SJSA1 (cell line): ENCODE measurements at regions not wholly inside any gene's neighbourhood (a gene's known extent, or its start where the extent isn't known, plus 50 kb on each side); places are given as distances from the start of the nearest gene placed in this dataset.

Source experiments
- DNase-seq, 2 experiments: peaks; one replicate each; pipeline ENCODE4 v3.0.0-alpha.2; 2015 to 2020; ENCODE audit warnings: low spot score in 2 of 2, low read depth in 1 of 2
- H3K27ac ChIP-seq: fragments of 250-450 bp; sonication (Bioruptor Pico); 2 replicates; pipeline ENCODE4 v1.5.1; 2020; ENCODE audit warnings: mild to moderate bottlenecking, moderate library complexity
- H3K27me3 ChIP-seq: fragments of 250-450 bp; sonication (Bioruptor Pico); replicated peaks from 2 replicates; pipeline ENCODE4 v1.5.1; 2020; ENCODE audit warnings: mild to moderate bottlenecking, moderate library complexity
- H3K36me3 ChIP-seq: fragments of 250-450 bp; sonication (Bioruptor Pico); 2 replicates; pipeline ENCODE4 v1.5.1; 2020; ENCODE audit warnings: mild to moderate bottlenecking
- H3K4me1 ChIP-seq: fragments of 250-450 bp; sonication (Bioruptor Pico); replicated peaks from 2 replicates; pipeline ENCODE4 v1.6.1; 2021; ENCODE audit warnings: mild to moderate bottlenecking
- H3K4me3 ChIP-seq: fragments of 250-450 bp; sonication (Bioruptor Pico); 2 replicates; pipeline ENCODE4 v1.5.1; 2020; ENCODE audit warnings: mild to moderate bottlenecking
- H3K9me3 ChIP-seq: fragments of 250-450 bp; sonication (Bioruptor Pico); replicated peaks from 2 replicates; pipeline ENCODE4 v1.5.1; 2020; ENCODE audit warnings: mild to moderate bottlenecking

DNA sequence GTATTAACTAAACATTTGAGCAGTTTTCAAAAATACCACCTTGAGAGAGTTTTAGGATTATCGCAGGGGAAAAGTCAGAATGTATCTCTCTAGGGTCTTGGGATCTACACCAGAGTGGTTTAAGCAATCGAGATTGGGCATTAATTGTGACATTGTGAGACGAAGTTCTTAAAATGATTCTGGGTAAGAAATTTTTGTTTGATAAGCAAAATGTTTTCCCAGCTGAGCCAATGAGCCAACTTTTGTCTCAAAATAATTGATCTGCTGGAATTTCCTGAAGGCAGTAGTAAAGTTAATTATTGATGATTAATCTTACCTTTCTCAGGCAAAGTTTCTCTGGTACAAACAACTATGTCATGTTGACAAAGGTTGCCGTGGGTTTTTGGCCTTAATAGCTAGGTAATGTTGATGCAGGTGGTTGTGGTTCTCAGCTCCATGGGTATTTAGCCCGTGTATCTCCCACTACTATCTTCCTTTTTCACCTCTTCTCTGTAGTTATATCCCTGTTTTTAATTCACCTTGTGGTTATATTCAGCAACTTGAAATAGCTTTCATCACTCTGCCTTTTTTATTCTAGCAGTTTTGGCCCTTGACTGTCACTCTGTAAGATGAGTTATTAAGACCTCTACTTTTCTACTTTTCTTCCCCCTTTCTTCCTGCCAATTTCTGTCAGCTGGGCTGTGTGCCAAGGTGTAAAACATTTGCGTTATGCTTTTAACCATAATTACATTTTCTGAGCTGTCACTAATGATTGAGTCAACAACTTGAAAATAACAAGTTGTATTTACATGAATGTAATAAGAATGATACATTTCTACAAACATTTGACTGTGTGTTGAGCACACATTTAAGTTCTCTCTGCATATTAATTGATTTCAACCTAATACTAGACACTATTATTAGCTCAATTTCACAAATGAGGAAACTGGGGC lies 368.3 kb upstream of the BTBD3 start:
- Histone ChIP-seq H3K27me3 (no peaks in the 10 kb centered on the region), H3K36me3 (no peaks in the 10 kb centered on the region), H3K4me3 (no peak overlapping the region), H3K27ac (no peak overlapping the region), H3K9me3 (no peaks in the 10 kb centered on the region), H3K4me1 (peaks cover under 1% of the 10 kb centered on the region; the same call in 1 of the 2 replicates)
- no peak for DNase-seq

DNA sequence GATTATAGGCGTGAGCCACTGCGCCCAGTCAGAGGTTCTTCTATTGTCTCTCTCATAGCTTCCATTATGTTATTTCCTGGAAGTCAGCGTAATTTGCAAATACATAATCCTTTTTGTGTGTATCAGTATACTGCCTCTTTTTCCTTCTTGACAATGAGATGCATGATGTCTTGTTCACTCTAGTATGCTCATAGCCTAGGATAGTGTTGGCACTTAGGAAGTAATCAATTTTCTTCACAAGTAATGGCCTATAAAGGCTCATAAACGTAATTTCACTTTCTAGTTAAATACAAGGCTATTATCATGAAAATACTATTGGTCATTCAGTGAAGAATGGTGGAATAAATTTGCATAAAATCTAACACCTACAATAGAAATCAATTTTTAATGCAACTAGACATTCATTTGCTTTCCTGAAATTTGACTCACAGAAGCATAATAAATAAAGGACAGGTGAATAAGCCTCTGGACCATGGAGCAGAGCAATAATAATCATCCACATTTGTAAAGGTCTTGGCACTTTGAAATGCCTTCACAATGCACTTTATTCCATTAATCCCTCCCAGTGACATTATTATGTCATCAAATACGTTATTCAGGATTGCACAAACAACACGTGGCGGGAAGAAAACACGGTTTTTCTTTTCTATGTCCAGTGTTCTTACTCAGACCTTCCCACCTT lies 366.9 kb upstream of the BTBD3 start:
- no peaks in the 10 kb centered on the region for H3K27me3 ChIP-seq

DNA sequence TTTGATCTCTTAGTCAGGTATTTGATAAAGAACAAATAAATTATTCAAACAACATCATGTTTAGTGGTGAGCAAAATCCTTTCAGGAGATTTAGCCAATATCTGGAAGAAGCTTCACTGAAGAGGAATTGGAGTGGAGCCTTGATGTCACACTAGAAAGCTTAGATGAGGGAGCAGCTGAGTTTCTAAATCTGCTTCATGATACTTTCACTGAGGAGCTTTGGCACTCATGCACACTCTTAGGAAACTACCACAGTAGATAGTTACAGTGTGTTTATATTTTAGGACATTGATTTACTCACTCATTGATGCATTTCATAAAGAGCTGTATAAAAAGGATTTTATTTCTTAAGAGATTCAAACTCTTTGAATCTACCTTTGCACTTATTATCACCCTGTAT lies 366.2 kb upstream of the BTBD3 start:
- H3K27ac ChIP-seq = no peak overlapping the region
- H3K36me3 ChIP-seq = no peaks in the 10 kb centered on the region
- no peak for DNase-seq

More for the DNA sequence above, 366.9 kb upstream of the BTBD3 start:
- no peak for DNase-seq
- Histone ChIP-seq H3K9me3 (no peaks in the 10 kb centered on the region), H3K36me3 (no peaks in the 10 kb centered on the region), H3K4me1 (no peaks in the 10 kb centered on the region; the same call in 1 of the 2 replicates), H3K4me3 (no peak overlapping the region), H3K27ac (no peak overlapping the region)

DNA sequence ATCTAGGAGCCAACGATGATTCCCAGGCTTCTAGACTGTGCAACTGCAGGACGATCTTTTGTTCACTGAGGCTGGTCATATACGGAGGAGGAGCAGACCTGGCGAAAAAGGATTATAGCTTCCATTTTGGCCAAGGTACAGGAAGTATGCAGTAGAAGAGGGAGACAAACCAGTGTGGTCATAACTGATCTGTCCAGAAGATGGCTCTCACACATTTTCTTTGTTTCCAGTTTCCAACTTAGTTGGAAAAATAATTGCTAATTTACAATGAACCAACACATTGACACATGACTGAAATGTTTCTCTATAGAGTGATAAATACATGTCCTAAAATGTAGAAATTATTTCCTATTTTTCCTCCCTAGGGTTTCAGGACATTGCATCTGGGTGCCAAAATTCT lies 364.1 kb upstream of the BTBD3 start:
- peak in 1 of 2 experiments; percentile 8 for DNase-seq
- Histone ChIP-seq H3K9me3 (no peaks in the 10 kb centered on the region), H3K4me1 (peaks cover 14% of the 10 kb centered on the region), H3K27me3 (no peaks in the 10 kb centered on the region), H3K27ac (no peak overlapping the region), H3K36me3 (no peaks in the 10 kb centered on the region), H3K4me3 (no peak overlapping the region)

More for the DNA sequence above, 366.2 kb upstream of the BTBD3 start:
- Histone ChIP-seq H3K4me1 (peaks cover 6% of the 10 kb centered on the region), H3K4me3 (no peak overlapping the region), H3K27me3 (no peaks in the 10 kb centered on the region), H3K9me3 (no peaks in the 10 kb centered on the region)

DNA sequence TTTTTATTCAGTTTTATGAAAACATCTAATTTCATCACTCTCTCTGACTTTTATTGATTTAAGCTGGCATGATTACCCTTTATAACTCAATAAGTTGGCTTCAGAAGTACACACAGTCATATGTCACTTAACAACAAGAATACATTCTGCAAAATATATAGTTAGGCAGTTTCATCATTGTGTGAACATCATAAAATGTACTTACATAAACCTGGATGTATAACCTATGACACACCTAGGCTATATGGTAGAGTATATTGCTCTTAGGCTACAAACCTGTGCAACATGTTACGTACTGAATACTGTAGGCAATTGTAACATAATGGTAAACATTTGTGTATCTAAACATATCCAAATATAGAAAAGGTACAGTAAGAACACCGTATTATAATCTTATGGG lies 362.2 kb upstream of the BTBD3 start:
- Histone ChIP-seq H3K27ac (no peak overlapping the region), H3K9me3 (no peaks in the 10 kb centered on the region), H3K4me3 (no peak overlapping the region), H3K27me3 (no peaks in the 10 kb centered on the region), H3K4me1 (peaks cover 22% of the 10 kb centered on the region), H3K36me3 (no peaks in the 10 kb centered on the region)
- DNase-seq = no peak

DNA sequence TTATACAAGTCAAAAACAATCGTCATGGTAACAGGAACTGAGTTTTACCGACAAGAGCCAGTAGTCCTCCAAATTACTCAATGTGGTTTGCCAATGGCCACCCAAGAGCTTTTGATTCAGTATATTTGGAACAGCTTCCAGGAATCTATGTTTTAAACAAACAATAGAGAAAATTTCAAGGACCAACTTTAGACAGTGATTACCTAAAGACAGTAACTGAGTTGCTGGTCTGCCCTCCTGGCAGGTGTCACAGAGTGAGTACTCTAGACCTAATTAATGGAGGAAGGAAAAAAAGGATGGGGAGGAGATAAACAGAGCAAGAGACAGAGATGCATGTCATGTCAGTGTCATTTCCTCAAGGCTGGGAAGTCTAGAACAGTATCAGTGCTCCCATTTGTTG lies 361.3 kb upstream of the BTBD3 start:
- Histone ChIP-seq H3K36me3 (no peaks in the 10 kb centered on the region), H3K27ac (0 out of 2 replicates have a peak overlapping the region, but pooled peaks have one; percentile 11), H3K4me3 (no peak overlapping the region), H3K27me3 (no peaks in the 10 kb centered on the region), H3K4me1 (peaks cover 22% of the 10 kb centered on the region), H3K9me3 (no peaks in the 10 kb centered on the region)
- DNase-seq = peak in 1 of 2 experiments; percentile 33

DNA sequence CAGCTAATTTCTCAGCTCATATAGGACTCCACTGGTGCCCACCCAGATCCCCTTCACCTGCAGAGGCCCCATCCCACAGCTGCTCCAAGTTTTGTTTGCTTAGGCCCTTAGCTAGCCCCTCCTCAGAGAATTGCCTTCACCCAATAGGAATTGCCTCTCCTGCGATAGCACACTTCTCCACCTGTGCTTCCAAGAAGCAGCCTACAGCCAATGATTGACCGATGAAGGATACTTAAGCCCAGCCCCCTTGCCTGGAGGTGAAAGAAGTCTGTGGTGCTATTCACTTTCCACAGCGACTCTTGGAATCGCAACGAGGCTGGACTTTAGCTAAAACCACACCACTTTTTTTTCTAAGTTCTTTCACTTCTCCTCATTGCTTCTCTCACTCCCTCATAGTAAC lies 353.2 kb upstream of the BTBD3 start:
- no peaks in the 10 kb centered on the region for H3K4me1 ChIP-seq
- H3K4me3 ChIP-seq = no peak overlapping the region
- DNase-seq = no peak
- no peak overlapping the region for H3K27ac ChIP-seq
- no peaks in the 10 kb centered on the region for H3K9me3 ChIP-seq
- no peaks in the 10 kb centered on the region for H3K36me3 ChIP-seq
- H3K27me3 ChIP-seq = peaks cover 4% of the 10 kb centered on the region; the same call in 1 of the 2 replicates

DNA sequence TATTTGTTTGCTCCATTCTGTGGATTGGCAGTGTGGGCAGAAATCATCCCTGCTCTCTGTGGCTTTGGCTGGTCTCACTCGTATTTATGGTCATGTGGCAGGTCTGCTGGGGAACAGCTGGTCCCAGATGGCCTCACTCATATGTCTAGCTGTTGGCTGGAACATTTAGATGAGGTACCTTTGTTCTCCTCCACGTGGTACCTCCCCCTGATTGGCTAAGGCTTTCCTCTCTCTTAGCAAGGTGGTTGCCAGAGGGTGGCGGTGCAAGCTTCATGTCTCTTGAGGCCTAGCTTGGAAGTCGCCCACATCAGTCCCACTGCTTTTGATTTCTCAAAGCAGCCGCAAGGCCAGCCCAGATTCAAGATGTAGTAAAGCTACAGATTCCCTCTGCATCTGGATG lies 348.5 kb upstream of the BTBD3 start:
- H3K4me1 ChIP-seq = no peaks in the 10 kb centered on the region
- no peak overlapping the region for H3K27ac ChIP-seq
- H3K27me3 ChIP-seq = peaks cover 4% of the 10 kb centered on the region; the same call in 1 of the 2 replicates
- H3K9me3 ChIP-seq = no peaks in the 10 kb centered on the region
- no peaks in the 10 kb centered on the region for H3K36me3 ChIP-seq
- DNase-seq = no peak
- no peak overlapping the region for H3K4me3 ChIP-seq

DNA sequence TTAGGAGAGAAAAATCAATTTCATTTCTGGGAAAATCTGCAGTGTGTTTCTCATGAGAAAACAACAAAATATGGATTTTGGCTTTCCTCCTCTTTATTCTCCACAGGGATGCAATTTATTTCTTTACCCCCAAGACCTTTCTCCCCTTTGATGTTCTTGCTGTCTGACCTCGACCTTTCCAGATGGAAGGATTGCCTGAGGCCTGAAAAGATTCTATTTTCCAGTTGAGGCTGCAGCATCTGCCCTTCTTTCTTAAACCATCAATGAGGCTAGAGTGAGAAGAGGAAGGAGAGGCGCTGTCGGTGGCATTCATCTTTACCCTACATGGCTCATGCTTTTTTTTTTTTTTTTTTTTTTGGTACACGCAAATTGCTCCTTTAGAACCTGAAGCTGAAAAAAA lies 344.2 kb upstream of the BTBD3 start:
- Histone ChIP-seq H3K4me1 (no peaks in the 10 kb centered on the region), H3K4me3 (no peak overlapping the region), H3K9me3 (no peaks in the 10 kb centered on the region), H3K36me3 (no peaks in the 10 kb centered on the region), H3K27ac (no peak overlapping the region), H3K27me3 (no peaks in the 10 kb centered on the region)
- DNase-seq = no peak

DNA sequence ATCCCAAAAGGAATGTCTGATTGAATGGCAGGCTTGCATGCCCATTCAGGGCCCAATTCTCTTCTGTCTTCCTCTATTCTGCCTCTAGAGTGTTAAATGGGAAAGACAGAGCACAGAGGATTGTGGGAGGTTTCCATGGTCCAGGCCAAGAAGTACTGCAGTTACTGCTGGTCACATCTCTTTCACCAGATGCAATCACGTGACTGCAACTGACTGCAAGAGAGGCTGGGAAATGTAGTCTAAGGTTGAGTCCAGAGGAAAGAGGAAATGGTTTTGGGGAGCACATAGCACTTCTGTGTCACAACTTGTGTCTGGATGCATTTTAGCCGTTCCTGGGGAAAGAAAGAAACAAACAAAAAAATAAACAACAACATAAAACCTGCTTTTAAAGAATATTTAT lies 336.4 kb upstream of the BTBD3 start:
- no peaks in the 10 kb centered on the region for H3K9me3 ChIP-seq
- 0 out of 2 replicates have a peak, but pooled peaks cover 4% of the 10 kb centered on the region for H3K27me3 ChIP-seq
- DNase-seq = no peak
- no peaks in the 10 kb centered on the region for H3K36me3 ChIP-seq
- no peak overlapping the region for H3K4me3 ChIP-seq
- no peak overlapping the region for H3K27ac ChIP-seq
- H3K4me1 ChIP-seq = no peaks in the 10 kb centered on the region

DNA sequence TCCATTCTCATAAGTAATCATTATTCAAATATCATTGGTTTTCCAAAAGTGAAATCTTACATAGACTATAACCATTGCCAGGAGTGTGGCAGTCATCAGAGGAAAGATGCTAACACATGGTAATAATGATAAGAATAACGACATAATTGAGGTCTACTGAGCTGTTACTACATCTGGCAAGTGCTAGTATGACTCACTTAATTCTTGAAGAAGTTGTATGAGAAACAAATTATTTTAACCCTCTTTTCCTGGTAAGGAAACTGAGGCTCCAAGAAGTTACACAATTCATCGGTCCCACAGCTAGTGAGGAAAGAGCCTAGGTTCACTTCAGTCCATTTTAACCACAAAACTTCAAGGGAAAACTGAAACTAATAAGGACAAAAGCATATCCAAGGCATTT lies 335.6 kb upstream of the BTBD3 start:
- Histone ChIP-seq H3K4me3 (no peak overlapping the region), H3K27ac (no peak overlapping the region), H3K27me3 (0 out of 2 replicates have a peak, but pooled peaks cover 4% of the 10 kb centered on the region), H3K9me3 (no peaks in the 10 kb centered on the region), H3K4me1 (no peaks in the 10 kb centered on the region), H3K36me3 (no peaks in the 10 kb centered on the region)
- DNase-seq = no peak

DNA sequence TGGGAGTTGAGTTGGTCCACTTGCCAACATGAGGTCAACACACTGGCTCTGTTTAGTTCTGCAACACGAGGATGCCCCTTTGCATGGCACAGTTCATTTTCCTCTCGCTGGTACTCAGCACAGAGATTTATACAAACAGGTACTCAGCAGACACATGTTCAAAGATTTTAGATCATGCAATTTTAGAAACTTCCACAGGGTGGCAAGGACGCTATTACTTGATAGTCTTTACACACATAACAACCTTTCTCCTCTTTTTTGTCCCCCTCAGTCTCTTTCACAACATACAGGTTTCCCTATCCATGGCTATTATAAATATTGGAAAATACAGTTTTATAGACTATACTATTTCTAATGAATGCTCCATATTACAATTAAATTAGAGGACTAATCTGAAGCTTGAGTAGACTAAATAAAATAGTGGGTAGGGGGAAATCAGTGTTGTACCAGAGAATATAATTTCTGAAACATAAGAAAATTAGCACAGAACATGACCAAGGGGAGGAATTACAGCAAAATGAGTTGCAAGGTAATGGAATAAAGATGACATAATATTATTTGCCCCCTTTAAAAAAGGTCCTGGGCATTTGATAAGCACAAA lies 331.8 kb upstream of the BTBD3 start:
- H3K4me3 ChIP-seq = no peak overlapping the region
- 0 out of 2 replicates have a peak, but pooled peaks cover 4% of the 10 kb centered on the region for H3K27me3 ChIP-seq
- DNase-seq = no peak
- no peaks in the 10 kb centered on the region for H3K9me3 ChIP-seq
- H3K27ac ChIP-seq = no peak overlapping the region
- H3K4me1 ChIP-seq = no peaks in the 10 kb centered on the region
- H3K36me3 ChIP-seq = no peaks in the 10 kb centered on the region

DNA sequence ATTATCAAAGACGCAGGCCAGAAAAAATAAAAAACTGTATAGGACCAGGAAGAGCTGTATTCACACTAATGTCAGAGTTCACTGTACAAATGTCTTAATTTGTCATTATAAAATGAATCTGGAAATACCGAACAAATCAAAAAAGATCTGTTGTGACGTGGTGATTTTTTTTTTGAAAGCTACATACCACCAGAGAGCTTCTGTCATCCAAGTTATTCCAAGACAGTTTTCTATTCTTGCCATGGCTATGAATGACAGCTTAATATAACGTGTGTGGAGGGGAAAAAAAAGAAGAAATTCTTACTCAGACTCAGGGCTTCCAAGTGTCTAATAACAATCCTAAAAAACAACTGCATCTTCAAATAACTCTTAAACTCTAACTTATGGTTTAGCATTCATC lies 328.8 kb upstream of the BTBD3 start:
- Histone ChIP-seq H3K27me3 (no peaks in the 10 kb centered on the region), H3K27ac (no peak overlapping the region), H3K4me1 (no peaks in the 10 kb centered on the region), H3K4me3 (no peak overlapping the region), H3K36me3 (no peaks in the 10 kb centered on the region), H3K9me3 (no peaks in the 10 kb centered on the region)
- DNase-seq = no peak

DNA sequence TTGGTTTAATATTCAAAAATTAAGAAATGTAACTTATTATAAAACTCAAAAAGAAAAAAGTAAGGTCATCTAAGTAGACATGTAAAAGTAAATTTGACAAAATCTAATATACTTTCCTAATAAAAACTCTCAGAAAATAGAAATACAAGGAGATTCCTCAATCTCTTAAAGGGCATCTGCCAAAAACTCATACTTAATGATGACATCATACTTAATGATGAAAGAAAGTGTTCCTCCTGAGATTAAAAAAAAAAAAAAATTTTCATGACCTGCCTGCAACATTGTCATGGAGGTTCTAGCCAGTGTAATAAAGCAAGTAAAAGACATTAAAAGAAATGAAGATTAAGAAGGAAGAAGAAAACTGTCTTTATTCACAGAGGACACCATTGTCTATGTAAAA lies 325.7 kb upstream of the BTBD3 start:
- Histone ChIP-seq H3K36me3 (no peaks in the 10 kb centered on the region), H3K27ac (no peak overlapping the region), H3K4me3 (no peak overlapping the region), H3K9me3 (no peaks in the 10 kb centered on the region), H3K27me3 (no peaks in the 10 kb centered on the region), H3K4me1 (no peaks in the 10 kb centered on the region)
- no peak for DNase-seq
